ENCODE measurements at regions not wholly inside any gene's neighbourhood (a gene's known extent, or its start where the extent isn't known, plus 50 kb on each side); places are given as distances from the start of the nearest gene placed in this dataset.

DNA sequence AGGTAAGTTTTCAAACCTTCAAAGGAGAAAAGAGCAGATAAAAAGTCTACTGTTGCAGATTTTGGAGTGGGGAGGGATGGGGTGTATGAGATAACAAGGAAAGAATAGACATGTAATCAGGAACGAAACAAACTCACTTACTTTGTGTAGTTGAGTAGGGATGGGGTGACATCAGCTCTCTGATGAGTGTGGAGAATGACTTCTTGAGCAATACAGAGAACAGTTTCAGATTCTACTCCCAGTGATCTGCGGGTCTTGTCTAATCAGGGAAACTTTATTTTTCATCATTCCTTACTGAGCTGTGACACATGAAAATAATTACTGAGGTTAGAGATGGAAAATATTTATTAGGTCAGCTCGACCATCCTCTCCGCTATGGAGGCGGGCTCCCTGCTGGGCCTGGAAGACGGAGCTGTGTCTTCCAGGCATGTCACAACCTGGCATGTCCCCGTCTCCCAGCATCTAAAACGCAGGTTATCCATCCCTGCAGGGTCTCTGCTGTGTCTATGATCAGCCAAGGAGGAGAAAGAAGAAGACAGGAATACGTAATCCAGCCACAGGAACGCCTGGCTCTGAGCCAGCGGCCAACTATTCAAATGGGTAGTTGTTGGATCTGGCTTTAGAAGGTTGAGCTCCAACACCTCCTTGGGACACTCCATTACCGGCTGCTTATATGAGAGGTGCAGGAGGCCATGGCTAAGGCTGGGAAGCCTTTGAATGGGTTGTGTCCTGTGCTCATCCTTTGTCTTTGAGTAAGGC is 99.0 kb upstream of the SATB2 start:
- H4K20me1 ChIP-seq (replicated peaks; ENCODE audit: control insufficient read depth, extremely low read depth, insufficient read depth, low read length) = no peaks in the 10 kb centered on the region
- POLR2A ChIA-PET = no interaction called here
- no peaks in the 10 kb centered on the region for H3K36me3 ChIP-seq (ENCODE audit: control insufficient read depth in 2 of 2, extremely low read depth in 1 of 2, insufficient read depth in 2 of 2, low read length in 2 of 2)
- H3K79me2 ChIP-seq (ENCODE audit: control insufficient read depth, insufficient read depth, low read length) = no peaks in the 10 kb centered on the region
- no peak for DNase-seq (ENCODE audit: low read depth, low spot score)
- FAIRE-seq = no peak
- CTCF ChIA-PET = no interaction called here
- dilution Hi-C loops (cut with MboI; ENCODE audit: extremely low pct_ligation_motif_present, low sequenced_read_pairs) (no loop called here), intact Hi-C loops (cut with micrococcal nuclease) (no loop called here)
- H3K4me1 ChIP-seq (ENCODE audit: control insufficient read depth, extremely low read depth, insufficient read depth, low read length) = no peaks in the 10 kb centered on the region
- no peak overlapping the region for H3K9ac ChIP-seq (replicated peaks; ENCODE audit: extremely low read depth, insufficient read depth, low read length)
- no peak overlapping the region for H3K4me2 ChIP-seq (ENCODE audit: insufficient read depth, low read length)
- no peak overlapping the region for H3K27ac ChIP-seq (ENCODE audit: insufficient read depth, low read depth, low read length)
- H3K9me1 ChIP-seq (replicated peaks; ENCODE audit: control insufficient read depth, extremely low read depth, insufficient read depth, low read length) = no peaks in the 10 kb centered on the region
- no TSS peak for BruUV-seq (replicated peaks)
- no peak overlapping the region for H3K4me3 ChIP-seq (replicated peaks in 1 of 3; ENCODE audit: insufficient read depth in 1 of 3, low read depth in 1 of 3, low read length in 3 of 3)
- H3K9me3 ChIP-seq (replicated peaks; ENCODE audit: control insufficient read depth, insufficient read depth, low read length) = no peaks in the 10 kb centered on the region
- no peak overlapping the region for H2AFZ ChIP-seq (ENCODE audit: low read depth, low read length)
- TF ChIP-seq FOS (IDR thresholded peaks at IDR 0.05; ENCODE audit: borderline replicate concordance, insufficient read depth, low read length) = no peak
- TF ChIP-seq JUN (IDR thresholded peaks at IDR 0.05; ENCODE audit: borderline replicate concordance, insufficient read depth, insufficient read length, low read depth) = no peak
- TF ChIP-seq CTCF (IDR thresholded peaks at IDR 0.05; ENCODE audit: extremely low read depth in 1 of 2, insufficient read depth in 1 of 2, low read depth in 1 of 2, low read length in 2 of 2) = no peak
- no peak for TF ChIP-seq MAX (IDR thresholded peaks at IDR 0.05; ENCODE audit: insufficient read depth, insufficient read length)
- no peak for TF ChIP-seq POLR2A (IDR thresholded peaks at IDR 0.05; ENCODE audit: low read depth, low read length)
- no peak for TF ChIP-seq MYC (IDR thresholded peaks at IDR 0.05; ENCODE audit: low read depth, low read length)
- TF ChIP-seq GATA2 (IDR thresholded peaks at IDR 0.05; ENCODE audit: insufficient read depth, insufficient read length, low read depth, low read length) = no peak
- TF ChIP-seq EZH2 (IDR thresholded peaks at IDR 0.05; ENCODE audit: borderline replicate concordance, low read depth, low read length, severe bottlenecking) = no peak
- TF ChIP-seq POLR2AphosphoS5 (IDR thresholded peaks at IDR 0.05; ENCODE audit: insufficient read depth, low read depth, low read length) = no peak
- no peaks in the 10 kb centered on the region for H3K27me3 ChIP-seq (ENCODE audit: control insufficient read depth in 2 of 2, insufficient read depth in 2 of 2, low read length in 2 of 2)

Measured in endothelial cell of umbilical vein (primary cell).